GM21576 (cell line): ENCODE measurements at regions not wholly inside any gene's neighbourhood (a gene's known extent, or its start where the extent isn't known, plus 50 kb on each side); places are given as distances from the start of the nearest gene placed in this dataset.
"Not testable (repeated sequence)": the region's sequence is repeated elsewhere in the genome, so short reads cannot be mapped to it uniquely, and the experiment has no call there.

Source experiments
- ATAC-seq: cut with Tn5 transposase; IDR thresholded peaks from one replicate; pipeline ENCODE4 v1.9.1; 2021; ENCODE audit warnings: mild to moderate bottlenecking, moderate library complexity; ENCODE audit not compliant: unreplicated experiment

GRCh38 chr1:55304229-55304740 is 89.1 kb upstream of the USP24 start:
- no peak for ATAC-seq

DNA sequence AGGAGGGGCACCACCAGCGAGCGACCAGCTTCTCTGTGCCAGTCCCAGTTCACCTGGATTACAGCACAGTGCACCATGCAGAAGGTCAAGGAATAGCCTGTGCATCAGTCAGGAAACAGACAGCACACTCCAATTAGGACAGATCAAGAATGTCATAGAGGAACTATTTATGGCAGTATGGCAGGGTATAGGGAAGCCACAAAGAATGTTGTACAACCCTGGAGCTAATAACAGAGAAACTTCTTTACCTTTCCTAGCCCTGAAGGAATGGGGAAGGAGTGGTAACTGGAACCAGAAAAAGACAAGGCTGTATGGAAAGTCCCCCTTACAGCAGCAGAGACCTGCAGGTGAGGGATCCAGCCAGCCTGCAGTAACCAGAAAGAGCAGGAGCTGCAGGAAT is 87.8 kb upstream of the USP24 start:
- ATAC-seq = no peak

DNA sequence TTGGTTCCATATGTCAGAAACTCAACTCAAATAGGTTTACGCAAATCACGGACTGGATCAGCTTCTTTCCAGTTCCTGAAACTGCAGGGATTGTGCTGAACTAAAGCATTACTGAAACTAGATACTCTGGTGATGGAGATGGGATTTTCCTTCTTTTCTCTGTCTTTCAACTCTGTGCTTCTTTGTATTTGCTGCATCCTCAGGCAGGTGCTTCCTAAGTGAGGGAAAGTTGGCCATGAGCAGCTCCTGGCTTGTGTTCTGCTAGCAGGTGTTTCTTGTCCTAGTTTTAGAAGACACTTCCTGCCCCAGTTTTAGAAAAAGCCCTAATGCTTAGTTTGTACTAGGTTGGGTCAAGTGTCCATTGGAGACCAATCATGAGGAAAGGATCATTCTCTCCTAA is 86.7 kb upstream of the USP24 start:
- no peak for ATAC-seq

DNA sequence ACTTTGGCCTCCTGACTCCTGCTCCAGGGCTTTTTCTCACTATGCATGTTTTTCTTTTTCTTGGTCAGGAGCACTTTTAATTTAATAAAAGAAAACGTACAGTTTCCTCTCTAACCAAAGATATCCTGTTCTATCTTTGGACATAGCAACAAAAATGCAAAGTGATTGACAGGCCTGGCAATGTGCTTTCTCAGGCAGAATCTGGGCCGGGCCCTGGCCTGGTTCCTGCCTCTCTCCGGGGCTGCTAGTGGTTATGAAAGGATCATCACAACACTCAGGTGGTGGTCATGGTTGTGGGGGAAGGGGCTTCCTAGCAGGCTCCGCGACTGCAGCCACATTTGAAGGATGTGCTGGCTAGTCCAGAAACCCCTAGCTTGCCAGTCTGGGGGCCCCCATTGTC is 85.8 kb upstream of the USP24 start:
- no peak for ATAC-seq

- ATAC-seq = no peak
These were observed 83.2 kb upstream of the USP24 start for GRCh38 chr1:55298167-55298894.

DNA sequence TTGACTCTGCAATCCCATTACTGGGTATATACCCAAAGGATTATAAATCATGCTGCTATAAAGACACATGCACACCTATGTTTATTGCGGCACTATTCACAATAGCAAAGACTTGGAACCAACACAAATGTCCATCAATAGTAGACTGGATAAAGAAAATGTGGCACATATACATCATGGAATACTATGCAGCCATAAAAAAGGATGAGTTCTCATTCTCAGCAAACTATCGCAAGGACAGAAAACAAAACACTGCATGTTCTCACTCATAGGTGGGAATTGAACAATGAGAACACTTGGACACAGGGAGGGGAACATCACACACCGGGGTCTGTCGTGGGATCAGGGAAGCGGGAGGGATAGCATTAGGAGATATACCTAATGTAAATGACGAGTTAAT is 81.1 kb upstream of the USP24 start:
- ATAC-seq = not testable (repeated sequence)

GRCh38 chr1:55289614-55290013 is 74.5 kb upstream of the USP24 start:
- ATAC-seq = no peak

- no peak for ATAC-seq
These were observed 73.9 kb upstream of the USP24 start for GRCh38 chr1:55289042-55289441.

DNA sequence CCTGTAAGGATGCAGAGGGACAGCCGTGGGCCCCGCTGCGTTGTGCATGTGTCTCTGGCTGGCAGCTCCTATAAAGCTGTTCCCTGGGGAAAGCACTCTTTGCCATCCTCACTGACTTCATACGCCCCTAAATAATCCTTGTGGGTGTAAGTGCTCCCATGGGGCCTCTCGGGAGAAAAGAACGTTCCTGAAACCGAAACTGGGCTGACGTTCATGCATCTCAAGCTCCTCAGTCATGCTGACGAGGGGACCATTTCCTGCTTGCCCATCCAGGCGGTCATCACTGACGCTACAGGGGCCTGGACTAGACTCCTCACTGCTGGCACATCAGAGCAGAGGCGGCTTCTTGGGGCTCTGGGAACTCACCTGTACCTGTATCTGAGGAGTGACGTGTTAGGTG is 73.1 kb upstream of the USP24 start:
- ATAC-seq = peak; percentile 87

DNA sequence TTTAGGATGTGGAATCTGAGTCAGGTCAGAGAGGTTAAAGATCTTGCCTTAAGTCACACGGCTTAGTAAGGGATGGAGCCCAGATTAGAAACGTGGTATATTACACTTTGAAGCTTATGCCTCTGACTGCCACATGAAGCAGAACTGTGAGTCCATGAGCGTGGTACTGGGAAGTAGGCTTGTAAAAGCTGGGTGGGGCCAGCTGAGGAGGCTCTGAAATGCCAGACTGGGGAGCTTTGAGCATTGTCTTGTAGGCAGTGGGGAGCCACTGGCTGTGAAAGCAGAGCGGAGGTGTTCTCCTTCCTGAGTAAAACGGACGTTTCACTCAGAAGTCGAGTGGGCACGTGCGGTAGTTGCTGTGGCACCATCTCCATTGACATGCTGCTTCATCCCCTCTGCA is 72.6 kb upstream of the USP24 start:
- ATAC-seq = peak; percentile 38

DNA sequence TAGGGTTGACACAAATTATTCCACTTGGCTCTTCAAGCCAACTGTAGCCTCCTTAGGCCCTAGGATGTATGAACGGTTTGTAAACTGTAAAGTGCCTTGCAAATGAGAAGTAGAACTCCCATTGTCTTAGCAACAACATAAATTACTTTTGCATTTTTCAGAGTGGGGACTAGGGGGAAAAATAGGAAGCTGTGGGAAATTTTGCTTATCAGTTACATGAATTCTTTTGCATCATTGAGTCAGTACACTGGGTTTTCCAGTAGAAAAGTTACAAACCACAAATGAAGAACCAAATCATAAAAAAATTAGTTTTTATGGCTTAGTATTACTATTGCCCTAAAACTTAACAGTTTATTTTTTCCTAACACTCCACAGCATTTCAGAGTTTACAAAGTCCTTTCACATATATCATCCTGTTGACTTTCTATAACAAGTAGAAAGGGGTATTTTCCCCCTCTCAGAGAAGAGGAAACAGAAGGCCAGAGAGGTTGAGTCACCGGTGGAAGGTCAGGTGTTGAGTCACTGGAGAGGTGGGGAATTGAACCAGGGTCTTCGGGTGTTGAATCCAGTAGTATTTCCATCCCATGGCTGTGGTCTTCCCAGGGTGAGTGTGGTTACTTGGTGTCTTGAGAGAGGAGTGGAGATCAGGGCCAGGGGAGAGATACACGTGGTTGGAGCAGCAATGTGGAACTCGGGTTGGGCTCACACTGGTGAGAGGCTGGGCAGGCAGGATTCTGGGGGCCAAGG is 71.9 kb upstream of the USP24 start:
- ATAC-seq = no peak

DNA sequence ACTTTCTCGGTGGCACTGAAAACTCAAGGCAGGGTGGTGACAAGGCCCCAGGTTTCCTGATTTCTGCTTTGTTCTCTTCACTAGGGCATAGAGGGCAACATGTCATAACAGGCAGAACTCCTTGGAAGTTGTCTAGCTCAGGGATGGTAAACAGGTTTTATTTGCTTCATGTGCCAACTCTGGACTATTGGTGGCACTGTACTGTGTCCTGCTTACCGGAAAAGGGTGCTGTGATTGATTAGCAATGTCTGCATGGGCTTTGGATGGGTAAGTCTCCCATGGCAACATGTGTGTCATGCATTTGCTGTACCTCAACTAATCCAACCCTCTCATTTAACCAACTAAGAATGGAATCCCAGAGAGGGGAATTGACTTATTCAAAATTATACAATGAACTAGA is 70.7 kb upstream of the USP24 start:
- ATAC-seq = no peak

DNA sequence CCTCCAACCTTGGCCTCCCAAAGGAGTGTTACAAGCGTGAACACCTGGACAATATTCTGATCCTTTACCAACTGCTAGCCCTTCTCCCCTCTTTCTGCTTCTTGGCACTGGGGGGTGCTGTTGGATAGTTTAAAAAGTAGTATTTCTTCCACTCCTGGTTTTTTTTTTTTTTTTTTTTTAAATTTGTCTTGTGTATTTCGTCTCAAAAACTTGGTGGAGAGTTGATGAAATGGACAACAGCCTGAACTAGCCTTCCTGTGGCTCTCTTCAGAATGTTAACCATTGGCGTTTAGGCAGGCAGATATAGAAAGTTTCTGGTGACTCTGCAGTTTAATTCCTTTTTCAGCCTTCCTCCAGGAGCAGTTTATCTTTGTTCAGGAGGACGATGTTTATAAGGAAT is 69.7 kb upstream of the USP24 start:
- no peak for ATAC-seq

GRCh38 chr1:55282058-55282457 is 66.9 kb upstream of the USP24 start:
- ATAC-seq = no peak

- ATAC-seq = no peak
These were observed 65.6 kb upstream of the USP24 start for GRCh38 chr1:55280731-55281130.

DNA sequence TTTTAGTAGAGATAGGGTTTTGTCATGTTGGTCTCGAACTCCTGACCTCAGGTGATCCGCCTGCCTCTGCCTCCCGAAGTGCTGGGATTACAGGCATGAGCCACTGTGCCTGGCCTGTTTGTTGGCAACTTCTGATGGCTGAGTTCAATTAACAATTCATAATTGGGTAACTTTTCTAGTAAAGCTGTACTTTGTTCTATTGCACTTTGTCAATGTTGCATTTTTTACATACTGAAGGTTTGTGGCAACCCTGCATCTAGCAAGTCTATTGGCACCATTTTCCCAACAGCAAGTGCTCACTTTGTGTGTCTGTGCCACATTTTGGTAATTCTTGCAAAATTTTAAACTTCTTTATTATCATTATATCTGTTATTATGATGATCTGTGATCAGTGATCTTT is 64.5 kb upstream of the USP24 start:
- ATAC-seq = no peak

DNA sequence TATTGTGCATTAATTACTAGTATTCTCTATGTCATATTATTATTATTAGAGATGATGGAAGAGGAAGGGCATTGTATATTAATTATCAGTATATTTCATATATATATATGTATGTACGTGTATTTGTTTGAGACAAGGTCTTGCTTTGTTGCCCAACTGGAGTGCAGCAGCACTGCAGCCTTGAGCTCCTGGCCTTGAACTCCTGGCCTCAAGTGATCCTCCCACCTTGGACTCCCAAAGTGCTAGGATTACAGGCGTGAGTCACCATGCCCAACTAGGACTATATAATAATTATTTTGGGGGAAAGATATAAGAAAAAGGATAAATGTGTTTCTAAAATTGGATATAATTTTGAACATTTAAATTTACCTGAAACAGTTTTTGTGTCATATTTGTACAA is 63.2 kb upstream of the USP24 start:
- ATAC-seq = no peak

GRCh38 chr1:55277377-55278130 is 62.4 kb upstream of the USP24 start:
- peak; percentile 84 for ATAC-seq

GRCh38 chr1:55276671-55277376 is 61.7 kb upstream of the USP24 start:
- ATAC-seq = no peak

DNA sequence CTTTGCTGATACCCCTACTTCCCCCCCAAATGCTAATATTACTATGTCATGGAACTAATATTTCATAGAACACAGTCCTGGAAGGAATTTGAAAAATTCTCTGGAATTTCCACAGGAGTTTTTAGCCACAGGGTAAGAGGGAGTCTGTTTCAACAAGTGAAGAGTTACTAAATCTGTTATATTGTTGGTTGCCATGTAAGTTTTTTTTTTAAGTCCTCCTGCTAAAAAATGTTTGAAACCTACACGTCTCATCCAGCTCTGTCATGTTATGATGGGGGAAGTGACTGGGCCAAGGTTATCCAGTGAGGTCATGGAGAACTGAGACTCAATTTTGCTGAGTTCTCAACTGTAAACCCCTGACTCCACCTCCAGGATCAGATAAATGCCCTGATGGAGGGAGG is 60.8 kb upstream of the USP24 start:
- ATAC-seq = no peak

- no peak for ATAC-seq
These were observed 60.1 kb upstream of the USP24 start for GRCh38 chr1:55275151-55275748.
